C4-2B (cell line): ENCODE measurements at regions not wholly inside any gene's neighbourhood (a gene's known extent, or its start where the extent isn't known, plus 50 kb on each side); places are given as distances from the start of the nearest gene placed in this dataset.
"Not testable (repeated sequence)": the region's sequence is repeated elsewhere in the genome, so short reads cannot be mapped to it uniquely, and the experiment has no call there.

Experiments
- H3K27ac ChIP-seq: fragments of 450-650 bp; 2 replicates; pipeline ENCODE4 v1.5.1; 2017
- ZFX ChIP-seq: fragments of 450-650 bp; IDR thresholded peaks from 2 replicates; pipeline ENCODE4 v1.6.1; 2017
- TF ChIP-seq, protein P1 (sequence below): fragments of 450-650 bp; conservative IDR thresholded peaks from 2 replicates; pipeline ENCODE4 v1.5.1; 2017; ENCODE audit warnings: mild to moderate bottlenecking

DNA sequence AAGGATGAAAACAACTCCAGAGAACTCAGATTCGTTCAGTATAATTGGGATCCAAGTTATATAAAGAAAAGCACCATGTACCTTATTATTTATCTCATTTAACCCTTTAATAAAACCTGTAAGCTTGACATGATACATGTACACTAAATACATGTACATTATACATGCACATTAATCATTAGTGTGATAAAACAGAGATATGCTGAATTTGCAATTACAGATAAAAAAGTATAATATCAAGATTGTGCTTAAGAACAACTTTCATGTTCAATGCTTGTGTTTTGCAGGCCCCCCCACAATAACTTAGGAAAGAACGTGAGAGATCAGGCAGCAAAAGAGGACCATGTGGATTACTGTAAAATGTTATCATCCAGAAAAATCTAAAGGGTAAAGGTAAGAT lies 385.4 kb upstream of the GYPC start:
- TF ChIP-seq, protein P1, sequence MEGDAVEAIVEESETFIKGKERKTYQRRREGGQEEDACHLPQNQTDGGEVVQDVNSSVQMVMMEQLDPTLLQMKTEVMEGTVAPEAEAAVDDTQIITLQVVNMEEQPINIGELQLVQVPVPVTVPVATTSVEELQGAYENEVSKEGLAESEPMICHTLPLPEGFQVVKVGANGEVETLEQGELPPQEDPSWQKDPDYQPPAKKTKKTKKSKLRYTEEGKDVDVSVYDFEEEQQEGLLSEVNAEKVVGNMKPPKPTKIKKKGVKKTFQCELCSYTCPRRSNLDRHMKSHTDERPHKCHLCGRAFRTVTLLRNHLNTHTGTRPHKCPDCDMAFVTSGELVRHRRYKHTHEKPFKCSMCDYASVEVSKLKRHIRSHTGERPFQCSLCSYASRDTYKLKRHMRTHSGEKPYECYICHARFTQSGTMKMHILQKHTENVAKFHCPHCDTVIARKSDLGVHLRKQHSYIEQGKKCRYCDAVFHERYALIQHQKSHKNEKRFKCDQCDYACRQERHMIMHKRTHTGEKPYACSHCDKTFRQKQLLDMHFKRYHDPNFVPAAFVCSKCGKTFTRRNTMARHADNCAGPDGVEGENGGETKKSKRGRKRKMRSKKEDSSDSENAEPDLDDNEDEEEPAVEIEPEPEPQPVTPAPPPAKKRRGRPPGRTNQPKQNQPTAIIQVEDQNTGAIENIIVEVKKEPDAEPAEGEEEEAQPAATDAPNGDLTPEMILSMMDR = no peak
- no peak for TF ChIP-seq ZFX
- no peak overlapping the region for H3K27ac ChIP-seq

DNA sequence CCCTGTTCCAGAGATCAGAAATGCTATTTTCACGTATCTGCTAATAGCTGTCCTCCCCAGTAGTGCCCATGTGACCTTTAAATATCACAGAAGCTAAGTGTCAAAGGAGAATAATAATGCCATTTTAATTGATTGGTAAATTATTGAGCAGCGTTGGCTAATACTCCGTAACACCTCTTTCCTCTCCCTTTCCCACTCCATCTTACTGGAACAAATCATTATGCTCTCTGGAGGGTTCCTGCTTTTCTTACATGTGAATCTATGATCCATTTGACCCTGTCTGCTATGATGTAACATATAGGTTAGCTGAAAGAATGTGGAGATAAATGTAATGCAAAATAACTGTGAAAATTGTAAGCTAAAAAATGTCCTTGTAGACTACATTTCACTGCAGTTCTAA lies 383.6 kb upstream of the GYPC start:
- TF ChIP-seq, protein P1 = no peak
- TF ChIP-seq ZFX = no peak
- no peak overlapping the region for H3K27ac ChIP-seq

DNA sequence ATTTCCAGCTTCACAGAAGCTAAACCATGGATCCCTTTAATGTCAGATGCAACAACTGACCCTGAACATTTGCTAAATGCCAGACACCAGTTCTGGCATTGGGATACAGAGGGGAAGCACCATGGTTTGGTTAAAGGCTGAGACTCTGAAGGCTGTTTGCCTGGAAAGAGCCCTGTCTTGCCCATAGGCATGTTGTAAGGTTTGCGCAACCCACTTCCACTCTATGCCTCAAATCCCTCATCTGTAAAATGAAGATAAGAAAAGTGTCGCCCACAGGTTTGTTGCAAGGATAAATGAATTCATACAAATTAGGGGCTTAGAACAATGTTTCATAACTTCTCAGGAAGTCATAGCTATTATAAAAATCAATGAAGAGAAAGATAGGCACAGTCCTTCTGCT lies 380.9 kb upstream of the GYPC start:
- TF ChIP-seq ZFX = no peak
- TF ChIP-seq, protein P1 = no peak
- no peak overlapping the region for H3K27ac ChIP-seq

DNA sequence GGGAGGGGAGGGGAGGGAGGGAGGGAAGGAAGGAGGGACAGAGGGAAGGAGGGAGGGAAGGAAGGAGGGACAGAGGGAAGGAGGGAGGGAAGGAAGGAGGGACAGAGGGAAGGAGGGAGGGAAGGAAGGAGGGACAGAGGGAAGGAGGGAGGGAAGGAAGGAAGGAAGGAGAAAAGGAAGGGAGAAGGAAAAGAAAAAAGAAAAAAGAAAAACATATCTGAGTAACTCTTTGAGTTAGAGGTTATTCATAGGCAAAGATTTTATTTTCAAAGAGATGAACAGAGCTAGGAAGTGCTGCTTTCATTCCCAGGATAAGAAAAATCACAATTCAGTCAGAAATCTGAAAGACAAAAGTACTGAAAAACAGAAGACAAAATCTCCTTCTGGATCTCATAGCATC lies 379.7 kb upstream of the GYPC start:
- not testable (repeated sequence) for H3K27ac ChIP-seq

DNA sequence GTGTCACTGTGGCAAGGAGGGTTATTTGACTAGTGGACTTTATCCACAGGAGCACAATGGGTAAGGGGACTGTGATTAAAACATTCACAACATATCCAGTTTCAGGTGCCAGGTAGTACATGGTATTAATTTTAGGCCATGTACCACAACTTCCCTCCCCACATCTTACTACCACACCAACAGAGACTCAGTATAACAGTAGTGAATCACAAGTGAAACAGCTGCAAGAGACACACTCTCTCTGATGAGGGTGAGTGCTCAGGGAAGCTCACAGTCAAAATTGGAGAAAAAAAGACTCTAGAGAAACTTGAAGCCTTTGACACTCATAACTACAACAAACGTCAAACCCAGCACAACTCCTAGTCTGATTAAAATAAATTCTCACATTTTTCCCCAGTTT lies 367.6 kb upstream of the GYPC start:
- no peak overlapping the region for H3K27ac ChIP-seq
- TF ChIP-seq, protein P1 = no peak
- no peak for TF ChIP-seq ZFX

DNA sequence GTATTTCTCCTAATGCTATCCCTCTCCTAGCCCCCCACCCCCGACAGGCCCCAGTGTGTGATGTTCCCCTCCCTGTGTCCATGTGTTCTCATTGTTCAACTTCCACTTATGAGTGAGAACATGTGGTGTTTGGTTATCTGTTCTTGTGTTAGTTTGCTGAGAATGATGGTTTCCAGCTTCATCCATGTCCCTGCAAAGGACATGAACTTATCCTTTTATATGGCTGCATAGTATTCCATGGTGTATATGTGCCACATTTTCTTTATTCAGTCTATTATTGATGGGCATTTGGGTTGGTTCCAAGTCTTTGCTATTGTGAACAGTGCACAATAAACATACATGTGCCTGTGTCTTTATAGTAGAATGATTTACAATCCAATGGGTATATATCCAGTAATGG lies 362.0 kb upstream of the GYPC start:
- not testable (repeated sequence) for H3K27ac ChIP-seq

DNA sequence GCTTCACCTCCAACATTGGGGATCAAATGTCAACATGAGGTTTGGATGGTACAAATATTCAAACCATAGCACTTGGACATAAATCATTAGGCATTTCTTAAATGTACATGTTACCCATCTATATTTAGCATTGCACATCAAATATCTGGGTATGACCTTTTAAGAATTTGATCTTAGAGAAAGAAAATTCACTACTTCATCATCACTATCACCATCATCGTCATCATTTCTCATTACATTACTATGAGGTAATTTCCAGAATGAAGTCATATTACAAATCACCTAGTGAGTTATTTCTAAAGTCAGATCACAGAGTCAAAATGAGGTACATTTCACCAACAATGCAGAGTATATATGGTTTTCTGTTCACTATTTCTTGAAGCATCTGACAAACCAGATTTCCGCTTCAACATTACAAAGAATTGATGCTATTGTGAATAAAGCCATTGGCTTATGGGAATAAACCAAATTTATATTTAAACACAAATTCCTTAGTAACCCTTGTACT lies 356.4 kb upstream of the GYPC start:
- TF ChIP-seq, protein P1 = no peak
- TF ChIP-seq ZFX = no peak
- H3K27ac ChIP-seq = no peak overlapping the region

DNA sequence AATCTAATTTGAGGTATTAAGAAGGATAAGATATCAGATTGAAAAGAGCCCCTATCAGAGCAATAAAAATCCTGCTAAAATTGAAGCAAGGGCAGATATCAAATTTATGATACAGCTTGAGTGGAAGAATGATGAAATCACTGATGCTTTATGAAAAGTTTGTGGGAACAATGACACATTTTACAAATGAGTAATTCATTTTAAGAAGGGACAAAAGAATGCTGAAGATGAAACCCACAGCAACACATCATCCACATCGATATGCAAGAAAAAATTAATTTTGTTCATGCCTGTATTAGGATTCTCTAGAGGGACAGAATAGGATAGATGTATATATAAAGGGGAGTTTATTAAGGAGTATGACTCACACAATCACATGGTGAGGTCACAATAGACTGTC lies 355.6 kb upstream of the GYPC start:
- TF ChIP-seq, protein P1 = no peak
- no peak for TF ChIP-seq ZFX

DNA sequence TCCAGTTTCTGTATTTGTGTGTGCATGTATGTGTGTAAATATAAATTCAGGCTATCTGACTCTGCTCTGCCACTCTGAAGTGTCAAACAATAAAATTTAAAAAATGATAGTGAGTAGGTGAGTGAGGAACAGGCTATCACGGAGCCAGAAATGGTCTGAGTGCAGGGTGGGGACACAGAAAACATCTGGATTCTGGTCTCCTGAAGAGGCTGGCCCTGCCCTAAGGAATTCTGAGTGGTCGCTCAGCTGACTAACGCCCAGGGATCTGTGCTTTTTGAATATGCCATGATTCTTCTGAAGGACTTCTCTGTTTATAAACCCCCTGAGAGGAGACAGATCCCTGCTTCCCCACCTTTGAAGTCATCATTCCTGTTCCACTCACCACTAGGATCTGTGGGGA lies 353.9 kb upstream of the GYPC start:
- TF ChIP-seq, protein P1 = no peak
- no peak for TF ChIP-seq ZFX
- no peak overlapping the region for H3K27ac ChIP-seq

More for the DNA sequence above, 355.6 kb upstream of the GYPC start:
- no peak overlapping the region for H3K27ac ChIP-seq
